Activated naive CD4-positive, alpha-beta T cell treated with anti-CD3 and anti-CD28 coated beads for 36 hours (primary cell): ENCODE measurements at regions not wholly inside any gene's neighbourhood (a gene's known extent, or its start where the extent isn't known, plus 50 kb on each side); places are given as distances from the start of the nearest gene placed in this dataset.

Experiments used
- CTCF ChIA-PET: fragments of 350-600 bp; sonication (Branson Sonifier 250); formaldehyde crosslinking; loops from one replicate; lab custom pipeline; 2021; ENCODE audit warnings: antibody characterized with exemption; lab: Charles Lee
- DNase-seq: peaks from one replicate; pipeline ENCODE4 v3.0.0-alpha.2; 2020
- H3K27ac Mint-ChIP-seq: one replicate; pipeline ENCODE4 v1.8.0; 2021; ENCODE audit warnings: mild to moderate bottlenecking, mixed read lengths
- H3K27me3 Mint-ChIP-seq: one replicate; pipeline ENCODE4 v1.8.0; 2021; ENCODE audit warnings: low read depth, mixed read lengths
- H3K36me3 Mint-ChIP-seq: one replicate; pipeline ENCODE4 v1.8.0; 2021; ENCODE audit warnings: low read depth, mixed read lengths
- H3K4me1 Mint-ChIP-seq: one replicate; pipeline ENCODE4 v1.8.0; 2021; ENCODE audit warnings: low read depth, mixed read lengths
- H3K4me3 Mint-ChIP-seq: one replicate; pipeline ENCODE4 v1.8.0; 2021; ENCODE audit warnings: mild to moderate bottlenecking, moderate library complexity, mixed read lengths
- H3K9me3 Mint-ChIP-seq: one replicate; pipeline ENCODE4 v1.8.0; 2021; ENCODE audit warnings: mixed read lengths
- intact Hi-C: fragments of 100-400 bp; cut with micrococcal nuclease; formaldehyde crosslinking; loops from one replicate; pipeline ENCODE4 v1.15.1; 2023

GRCh38 chr4:181376058-181376457, 867.1 kb upstream of the TENM3 start:
- H3K4me1 Mint-ChIP-seq, result no peaks in the 10 kb centered on the region
- H3K9me3 Mint-ChIP-seq, result no peaks in the 10 kb centered on the region
- no peak overlapping the region for H3K27ac Mint-ChIP-seq
- H3K36me3 Mint-ChIP-seq, result no peaks in the 10 kb centered on the region
- H3K27me3 Mint-ChIP-seq, result no peaks in the 10 kb centered on the region
- no peak for DNase-seq
- H3K4me3 Mint-ChIP-seq, result no peak overlapping the region
- intact Hi-C loops, result no loop called here
- CTCF ChIA-PET, result no interaction called here

- H3K27me3 Mint-ChIP-seq, result no peaks in the 10 kb centered on the region
- CTCF ChIA-PET, result no interaction called here
- H3K27ac Mint-ChIP-seq, result no peak overlapping the region
- H3K4me1 Mint-ChIP-seq, result no peaks in the 10 kb centered on the region
- no peak for DNase-seq
- intact Hi-C loops, result no loop called here
- no peak overlapping the region for H3K4me3 Mint-ChIP-seq
- no peaks in the 10 kb centered on the region for H3K36me3 Mint-ChIP-seq
- H3K9me3 Mint-ChIP-seq, result no peaks in the 10 kb centered on the region
Measured at GRCh38 chr4:181388061-181388460, 855.1 kb upstream of the TENM3 start.

- no peak for DNase-seq
- peaks cover 4% of the 10 kb centered on the region for H3K9me3 Mint-ChIP-seq
- no peaks in the 10 kb centered on the region for H3K4me1 Mint-ChIP-seq
- no peak overlapping the region for H3K27ac Mint-ChIP-seq
- peaks cover 2% of the 10 kb centered on the region for H3K36me3 Mint-ChIP-seq
- no peak overlapping the region for H3K4me3 Mint-ChIP-seq
- no peaks in the 10 kb centered on the region for H3K27me3 Mint-ChIP-seq
- intact Hi-C loops, result no loop called here
- CTCF ChIA-PET, result interaction anchor here (0.6 kb wide), 1 partner anchor 146 kb away, joined by 3 read pairs; no protein-coding TSS in a partner anchor
Measured at GRCh38 chr4:181416966-181417365, 826.2 kb upstream of the TENM3 start.

GRCh38 chr4:181418496-181418895, 824.7 kb upstream of the TENM3 start:
- no peaks in the 10 kb centered on the region for H3K27me3 Mint-ChIP-seq
- H3K4me1 Mint-ChIP-seq, result no peaks in the 10 kb centered on the region
- no peak overlapping the region for H3K27ac Mint-ChIP-seq
- CTCF ChIA-PET, result no interaction called here
- H3K9me3 Mint-ChIP-seq, result peaks cover 4% of the 10 kb centered on the region
- no peak for DNase-seq
- H3K4me3 Mint-ChIP-seq, result no peak overlapping the region
- H3K36me3 Mint-ChIP-seq, result peaks cover 2% of the 10 kb centered on the region
- intact Hi-C loops, result no loop called here

GRCh38 chr4:181420950-181421349, 822.3 kb upstream of the TENM3 start:
- H3K9me3 Mint-ChIP-seq, result no peaks in the 10 kb centered on the region
- CTCF ChIA-PET, result no interaction called here

GRCh38 chr4:181424362-181425016, 818.7 kb upstream of the TENM3 start:
- H3K4me1 Mint-ChIP-seq, result no peaks in the 10 kb centered on the region
- H3K27me3 Mint-ChIP-seq, result no peaks in the 10 kb centered on the region
- CTCF ChIA-PET, result no interaction called here
- no peaks in the 10 kb centered on the region for H3K36me3 Mint-ChIP-seq
- no peak overlapping the region for H3K27ac Mint-ChIP-seq
- no peaks in the 10 kb centered on the region for H3K9me3 Mint-ChIP-seq
- no peak for DNase-seq
- H3K4me3 Mint-ChIP-seq, result no peak overlapping the region
- intact Hi-C loops, result no loop called here

More at GRCh38 chr4:181420950-181421349, 822.3 kb upstream of the TENM3 start:
- H3K27ac Mint-ChIP-seq, result no peak overlapping the region
- intact Hi-C loops, result no loop called here
- no peak for DNase-seq
- no peaks in the 10 kb centered on the region for H3K27me3 Mint-ChIP-seq
- no peak overlapping the region for H3K4me3 Mint-ChIP-seq
- H3K36me3 Mint-ChIP-seq, result no peaks in the 10 kb centered on the region
- H3K4me1 Mint-ChIP-seq, result no peaks in the 10 kb centered on the region

GRCh38 chr4:181427076-181427475, 816.1 kb upstream of the TENM3 start:
- intact Hi-C loops, result no loop called here
- Mint-ChIP-seq H3K27me3 (no peaks in the 10 kb centered on the region), H3K9me3 (no peaks in the 10 kb centered on the region), H3K4me3 (no peak overlapping the region), H3K4me1 (no peaks in the 10 kb centered on the region), H3K27ac (no peak overlapping the region), H3K36me3 (no peaks in the 10 kb centered on the region)
- CTCF ChIA-PET, result no interaction called here
- no peak for DNase-seq

- intact Hi-C loops, result no loop called here
- no peak for DNase-seq
- Mint-ChIP-seq H3K27me3 (no peaks in the 10 kb centered on the region), H3K27ac (no peak overlapping the region), H3K4me3 (no peak overlapping the region), H3K36me3 (no peaks in the 10 kb centered on the region), H3K9me3 (no peaks in the 10 kb centered on the region), H3K4me1 (no peaks in the 10 kb centered on the region)
- CTCF ChIA-PET, result no interaction called here
Measured at GRCh38 chr4:181431006-181431405, 812.2 kb upstream of the TENM3 start.

- intact Hi-C loops, result no loop called here
- no peaks in the 10 kb centered on the region for H3K36me3 Mint-ChIP-seq
- no peak overlapping the region for H3K27ac Mint-ChIP-seq
- CTCF ChIA-PET, result no interaction called here
- no peaks in the 10 kb centered on the region for H3K27me3 Mint-ChIP-seq
- no peak for DNase-seq
- no peaks in the 10 kb centered on the region for H3K9me3 Mint-ChIP-seq
- no peaks in the 10 kb centered on the region for H3K4me1 Mint-ChIP-seq
- H3K4me3 Mint-ChIP-seq, result no peak overlapping the region
Measured at GRCh38 chr4:181431661-181432060, 811.5 kb upstream of the TENM3 start.

GRCh38 chr4:181432335-181432734, 810.9 kb upstream of the TENM3 start:
- H3K4me1 Mint-ChIP-seq, result no peaks in the 10 kb centered on the region
- H3K27me3 Mint-ChIP-seq, result no peaks in the 10 kb centered on the region
- CTCF ChIA-PET, result no interaction called here
- H3K9me3 Mint-ChIP-seq, result no peaks in the 10 kb centered on the region
- intact Hi-C loops, result no loop called here
- DNase-seq, result no peak
- H3K36me3 Mint-ChIP-seq, result no peaks in the 10 kb centered on the region
- H3K27ac Mint-ChIP-seq, result no peak overlapping the region
- H3K4me3 Mint-ChIP-seq, result no peak overlapping the region

GRCh38 chr4:181437895-181438294, 805.3 kb upstream of the TENM3 start:
- H3K4me3 Mint-ChIP-seq, result no peak overlapping the region
- CTCF ChIA-PET, result interaction anchor here (0.7 kb wide), 1 partner anchor 97 kb away, joined by 3 read pairs; no protein-coding TSS in a partner anchor
- H3K4me1 Mint-ChIP-seq, result no peaks in the 10 kb centered on the region
- H3K36me3 Mint-ChIP-seq, result no peaks in the 10 kb centered on the region
- intact Hi-C loops, result no loop called here
- H3K27ac Mint-ChIP-seq, result no peak overlapping the region
- H3K27me3 Mint-ChIP-seq, result no peaks in the 10 kb centered on the region
- peaks cover 1% of the 10 kb centered on the region for H3K9me3 Mint-ChIP-seq
- DNase-seq, result no peak

GRCh38 chr4:181438641-181439040, 804.6 kb upstream of the TENM3 start:
- Mint-ChIP-seq H3K4me3 (no peak overlapping the region), H3K27ac (no peak overlapping the region), H3K4me1 (no peaks in the 10 kb centered on the region), H3K36me3 (no peaks in the 10 kb centered on the region), H3K27me3 (no peaks in the 10 kb centered on the region), H3K9me3 (peaks cover 1% of the 10 kb centered on the region)
- CTCF ChIA-PET, result no interaction called here
- intact Hi-C loops, result no loop called here
- DNase-seq, result no peak

- intact Hi-C loops, result no loop called here
- Mint-ChIP-seq H3K27ac (no peak overlapping the region), H3K4me1 (no peaks in the 10 kb centered on the region), H3K27me3 (no peaks in the 10 kb centered on the region), H3K36me3 (no peaks in the 10 kb centered on the region), H3K4me3 (no peak overlapping the region), H3K9me3 (no peaks in the 10 kb centered on the region)
- DNase-seq, result no peak
- CTCF ChIA-PET, result no interaction called here
Measured at GRCh38 chr4:181443021-181443420, 800.2 kb upstream of the TENM3 start.
